Activated naive CD4-positive, alpha-beta T cell treated with anti-CD3 and anti-CD28 coated beads, Interleukin-2, amount 50 U/mL, for 24 hours (primary cell): ENCODE measurements at regions not wholly inside any gene's neighbourhood (a gene's known extent, or its start where the extent isn't known, plus 50 kb on each side); places are given as distances from the start of the nearest gene placed in this dataset.

Experiments
- H3K27ac Mint-ChIP-seq: one replicate; pipeline ENCODE4 v1.8.0; 2021; ENCODE audit warnings: mild to moderate bottlenecking, mixed read lengths
- H3K27me3 Mint-ChIP-seq: one replicate; pipeline ENCODE4 v1.8.0; 2021; ENCODE audit warnings: mixed read lengths
- H3K36me3 Mint-ChIP-seq: one replicate; pipeline ENCODE4 v1.8.0; 2021; ENCODE audit warnings: mixed read lengths
- H3K4me1 Mint-ChIP-seq: one replicate; pipeline ENCODE4 v1.8.0; 2021; ENCODE audit warnings: mixed read lengths
- H3K4me3 Mint-ChIP-seq: one replicate; pipeline ENCODE4 v1.8.0; 2021; ENCODE audit warnings: mild to moderate bottlenecking, mixed read lengths
- H3K9me3 Mint-ChIP-seq: one replicate; pipeline ENCODE4 v1.8.0; 2021; ENCODE audit warnings: mixed read lengths

DNA sequence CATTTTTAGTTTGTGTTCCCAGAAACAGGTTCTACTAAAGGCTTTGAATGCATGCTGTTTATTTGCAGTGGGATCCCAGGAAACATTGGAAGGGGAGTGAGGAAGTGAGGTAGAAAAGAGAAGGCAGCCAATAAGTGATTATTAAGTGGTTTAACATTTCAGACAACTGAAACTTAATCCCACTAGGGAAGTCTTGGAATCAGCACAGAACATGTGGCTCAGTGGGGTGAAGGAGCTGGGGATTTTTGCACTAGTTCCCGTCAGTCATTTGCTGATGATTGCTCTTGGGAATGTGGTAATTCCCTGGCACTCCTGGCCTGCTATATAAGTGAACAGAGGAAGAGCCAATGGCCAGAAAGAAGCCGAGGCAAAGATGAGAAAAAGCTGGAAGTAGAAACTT is 1053.0 kb upstream of the IGFBP7 start:
- Mint-ChIP-seq H3K4me3 (no peak overlapping the region), H3K27me3 (no peaks in the 10 kb centered on the region), H3K27ac (no peak overlapping the region), H3K36me3 (no peaks in the 10 kb centered on the region), H3K4me1 (no peaks in the 10 kb centered on the region), H3K9me3 (no peaks in the 10 kb centered on the region)

DNA sequence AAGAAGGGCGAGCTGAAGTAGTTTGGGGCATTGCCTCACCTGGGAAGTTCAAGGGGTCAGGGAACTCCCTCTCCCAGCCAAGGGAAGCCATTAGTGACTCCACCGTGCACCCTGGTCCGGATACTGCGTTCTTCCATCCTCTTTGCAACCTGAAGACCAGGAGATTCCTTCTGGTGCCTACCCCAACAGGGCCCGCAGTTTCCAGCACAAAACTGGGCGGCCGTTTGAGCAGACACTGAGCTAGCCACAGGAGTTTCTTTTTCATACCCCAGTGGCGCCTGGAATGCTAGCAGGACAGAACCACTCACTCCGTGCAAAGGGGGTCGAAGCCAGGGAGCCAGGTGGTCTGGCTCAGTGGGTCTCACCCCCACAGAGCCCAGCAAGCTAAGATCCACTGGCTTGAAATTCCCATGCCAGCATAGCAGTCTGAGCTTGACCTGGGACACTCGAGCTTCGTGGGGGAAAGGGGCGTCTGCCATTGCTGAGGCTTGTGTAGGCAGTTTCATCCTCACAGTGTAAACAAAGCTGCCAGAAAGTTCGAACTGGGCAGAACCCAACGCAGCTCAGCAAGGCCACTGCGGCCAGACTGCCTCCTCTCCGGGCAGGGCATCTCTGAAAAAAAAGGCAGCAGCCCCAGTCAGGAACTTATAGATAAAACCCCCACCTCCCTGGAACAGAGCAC is 1039.4 kb upstream of the IGFBP7 start:
- Mint-ChIP-seq H3K4me3 (no peak overlapping the region), H3K4me1 (no peaks in the 10 kb centered on the region), H3K27me3 (no peaks in the 10 kb centered on the region), H3K36me3 (no peaks in the 10 kb centered on the region), H3K27ac (no peak overlapping the region), H3K9me3 (peaks cover 7% of the 10 kb centered on the region)

DNA sequence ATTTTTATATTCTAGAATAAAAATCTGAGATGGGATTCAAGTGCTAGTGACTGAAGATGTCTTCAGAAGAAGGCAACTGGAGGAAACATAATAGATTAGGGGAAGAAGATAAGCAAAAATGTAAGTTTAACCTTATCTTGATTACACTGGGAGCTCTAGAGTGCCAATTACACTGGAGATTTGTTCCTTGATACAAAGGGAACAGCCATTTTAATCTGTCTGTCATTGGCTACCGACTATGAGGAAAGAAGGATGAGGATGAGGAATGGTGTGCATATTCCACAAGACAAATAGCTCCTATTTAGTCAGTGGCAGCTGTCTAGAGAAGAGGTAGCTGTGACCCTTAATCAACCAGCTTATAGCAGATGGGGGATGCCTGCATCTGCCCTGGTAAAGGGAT is 1034.5 kb upstream of the IGFBP7 start:
- H3K9me3 Mint-ChIP-seq: no peaks in the 10 kb centered on the region
- no peak overlapping the region for H3K4me3 Mint-ChIP-seq
- H3K36me3 Mint-ChIP-seq: no peaks in the 10 kb centered on the region
- no peak overlapping the region for H3K27ac Mint-ChIP-seq
- H3K4me1 Mint-ChIP-seq: no peaks in the 10 kb centered on the region
- no peaks in the 10 kb centered on the region for H3K27me3 Mint-ChIP-seq

DNA sequence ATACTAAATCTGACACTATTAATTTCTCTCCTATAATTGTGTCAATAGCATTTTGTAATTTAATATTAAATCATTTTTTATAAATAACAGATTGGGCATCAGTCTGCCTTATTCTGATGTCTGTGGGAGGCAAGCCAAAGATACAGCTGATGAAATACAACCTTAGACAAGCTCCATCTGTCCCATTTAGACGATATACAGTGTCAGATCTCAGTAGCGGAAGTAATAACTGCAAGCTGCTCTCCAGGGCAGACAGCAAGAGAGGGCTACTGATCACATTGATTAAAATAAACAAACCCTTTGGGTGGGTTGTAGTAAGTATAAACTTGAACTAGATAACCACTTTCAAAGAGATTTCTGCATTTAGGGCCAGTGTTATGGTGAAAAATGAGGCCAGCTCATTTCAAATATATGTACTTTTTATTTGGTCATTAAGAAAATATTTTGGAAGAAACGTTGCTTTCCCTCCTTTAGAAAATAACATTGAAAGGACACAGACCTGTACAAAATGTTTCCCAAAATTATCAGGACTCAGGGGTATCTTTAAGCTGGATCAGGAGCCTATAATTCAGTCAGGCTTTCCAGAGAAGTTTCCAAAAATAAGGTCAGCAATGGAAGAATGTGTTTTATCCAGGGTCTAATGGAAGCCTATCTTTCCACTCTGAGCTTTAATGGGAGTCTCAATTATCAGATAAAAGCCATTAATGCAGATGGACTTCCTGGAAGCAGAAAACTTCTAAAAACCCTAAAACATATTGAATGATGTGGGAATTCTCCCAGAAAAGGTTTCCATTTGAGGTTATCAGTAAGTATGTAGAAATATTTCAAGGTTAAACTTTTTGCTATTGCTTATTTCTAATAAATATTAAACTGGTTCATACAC is 1028.8 kb upstream of the IGFBP7 start:
- no peak overlapping the region for H3K27ac Mint-ChIP-seq
- peaks cover 7% of the 10 kb centered on the region for H3K9me3 Mint-ChIP-seq
- no peaks in the 10 kb centered on the region for H3K36me3 Mint-ChIP-seq
- H3K4me3 Mint-ChIP-seq: no peak overlapping the region
- H3K27me3 Mint-ChIP-seq: no peaks in the 10 kb centered on the region
- H3K4me1 Mint-ChIP-seq: no peaks in the 10 kb centered on the region

DNA sequence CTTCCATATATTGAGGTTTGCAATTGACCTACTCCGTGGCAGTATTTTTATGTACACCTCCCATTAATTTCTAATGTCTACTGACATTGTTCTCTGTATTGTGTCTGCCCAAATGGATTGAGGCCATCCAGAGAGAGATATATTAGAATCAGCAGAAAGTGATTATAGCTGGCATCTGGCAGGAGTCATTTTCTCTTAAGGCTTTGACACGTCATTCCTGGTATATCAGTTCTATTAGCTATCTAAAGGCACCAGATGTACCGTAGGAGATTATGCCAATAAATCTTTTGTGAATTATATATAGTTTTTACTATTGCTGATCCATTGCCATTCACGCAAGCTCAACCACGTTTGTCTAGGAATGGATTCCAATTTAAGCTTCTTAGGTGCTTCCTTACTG is 1026.4 kb upstream of the IGFBP7 start:
- Mint-ChIP-seq H3K27me3 (no peaks in the 10 kb centered on the region), H3K4me3 (no peak overlapping the region), H3K9me3 (peaks cover 10% of the 10 kb centered on the region), H3K27ac (no peak overlapping the region), H3K36me3 (no peaks in the 10 kb centered on the region), H3K4me1 (no peaks in the 10 kb centered on the region)

DNA sequence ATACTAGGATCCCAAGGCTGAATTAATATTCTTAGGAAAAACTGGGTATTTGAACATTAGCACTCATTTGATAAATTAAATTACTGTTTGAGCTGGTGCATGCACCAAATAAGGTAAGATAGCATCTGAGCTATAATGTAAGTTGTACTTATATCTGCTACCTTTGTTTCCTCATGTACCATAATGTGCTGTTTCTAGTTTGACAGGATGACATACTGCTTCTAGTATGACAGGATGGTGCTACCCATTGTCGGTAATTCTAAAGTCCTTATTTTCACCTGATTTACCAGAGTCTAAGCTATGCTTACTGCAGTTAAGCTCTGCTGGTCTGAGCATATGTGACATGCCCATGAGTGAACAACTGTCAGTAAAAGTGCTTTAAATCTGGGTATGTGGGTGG is 1017.5 kb upstream of the IGFBP7 start:
- Mint-ChIP-seq H3K27ac (no peak overlapping the region), H3K27me3 (no peaks in the 10 kb centered on the region), H3K4me3 (no peak overlapping the region), H3K9me3 (peaks cover 8% of the 10 kb centered on the region), H3K36me3 (no peaks in the 10 kb centered on the region), H3K4me1 (no peaks in the 10 kb centered on the region)

DNA sequence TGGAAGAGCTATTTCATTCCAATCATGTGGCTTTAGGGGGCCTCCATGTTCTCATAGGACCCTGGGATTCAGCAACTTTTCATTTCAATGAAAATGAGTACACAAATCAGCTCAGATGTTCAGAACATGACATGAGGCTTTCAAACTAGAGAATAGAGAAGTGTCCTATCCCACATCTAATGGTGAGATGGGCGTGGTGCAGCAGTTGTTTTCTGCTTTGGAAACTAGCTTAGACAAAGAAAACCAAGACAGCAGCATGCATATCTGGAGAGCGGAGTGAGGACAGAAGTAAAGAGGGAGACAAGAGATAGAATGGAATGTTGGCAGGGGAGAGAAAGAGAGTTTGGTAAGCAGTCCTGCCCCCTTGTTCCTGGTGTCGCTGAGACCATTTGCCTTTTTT is 1009.1 kb upstream of the IGFBP7 start:
- Mint-ChIP-seq H3K4me1 (no peaks in the 10 kb centered on the region), H3K9me3 (peaks cover 14% of the 10 kb centered on the region), H3K27ac (no peak overlapping the region), H3K4me3 (no peak overlapping the region), H3K36me3 (no peaks in the 10 kb centered on the region), H3K27me3 (no peaks in the 10 kb centered on the region)

DNA sequence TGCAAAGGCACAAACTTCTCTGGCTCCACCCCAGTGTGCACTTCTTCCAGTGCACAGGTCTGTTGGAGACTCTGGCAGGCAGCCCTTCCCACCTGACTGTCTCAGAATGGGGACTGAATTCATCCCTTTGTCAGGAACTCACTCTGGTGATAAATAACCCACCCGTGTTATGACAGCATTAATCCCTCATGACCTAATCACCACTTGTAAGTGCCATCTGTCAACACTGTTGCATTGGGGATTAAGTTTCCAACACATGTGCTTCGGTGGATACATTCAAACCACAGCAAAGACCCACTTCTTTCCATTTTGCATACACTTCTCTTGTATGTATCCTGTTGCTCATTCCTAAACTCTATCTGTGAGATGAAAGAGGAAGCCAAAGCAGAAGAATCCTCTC is 1002.9 kb upstream of the IGFBP7 start:
- no peak overlapping the region for H3K4me3 Mint-ChIP-seq
- H3K27me3 Mint-ChIP-seq: no peaks in the 10 kb centered on the region

DNA sequence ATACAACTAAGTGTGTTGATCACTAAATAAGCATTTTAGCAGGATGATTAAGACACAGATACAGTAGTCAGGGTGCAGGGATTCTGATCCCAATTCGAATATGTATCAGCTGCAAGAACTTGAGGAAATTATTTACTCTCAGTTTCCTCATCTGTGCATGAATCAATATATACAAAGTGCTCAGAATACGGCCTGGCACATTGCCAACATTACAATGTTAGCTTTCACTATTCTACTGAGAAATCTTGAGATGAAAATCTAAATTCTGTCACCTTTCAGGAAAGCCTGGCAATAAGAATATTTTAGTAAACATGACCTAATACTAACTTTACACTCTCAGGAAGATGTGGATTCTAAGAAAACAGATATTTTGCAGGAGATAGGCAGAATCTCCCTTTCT is 1001.6 kb upstream of the IGFBP7 start:
- H3K4me3 Mint-ChIP-seq: no peak overlapping the region

More for the DNA sequence above, 1002.9 kb upstream of the IGFBP7 start:
- peaks cover 4% of the 10 kb centered on the region for H3K9me3 Mint-ChIP-seq
- H3K36me3 Mint-ChIP-seq: no peaks in the 10 kb centered on the region
- H3K4me1 Mint-ChIP-seq: no peaks in the 10 kb centered on the region
- no peak overlapping the region for H3K27ac Mint-ChIP-seq

DNA sequence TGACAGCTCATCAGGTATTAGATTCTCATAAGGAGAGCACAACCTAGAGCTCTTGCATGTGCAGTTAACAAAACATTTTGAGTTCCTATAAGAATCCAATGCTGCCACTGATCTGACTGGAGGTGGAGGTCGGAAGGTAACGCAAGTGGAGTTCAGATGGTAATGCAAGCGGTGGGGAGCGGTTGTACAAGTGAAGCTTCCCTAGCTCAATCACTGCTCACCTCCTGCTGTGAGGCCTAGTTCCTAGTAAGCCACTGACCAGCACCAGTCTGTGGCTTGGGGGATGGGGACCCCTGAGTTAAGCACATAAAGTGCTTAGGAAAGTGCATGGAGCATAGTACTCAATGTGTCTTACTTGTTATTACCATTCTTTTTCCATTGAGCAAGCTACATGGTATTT is 983.2 kb upstream of the IGFBP7 start:
- H3K4me3 Mint-ChIP-seq: no peak overlapping the region
- H3K36me3 Mint-ChIP-seq: no peaks in the 10 kb centered on the region
- no peaks in the 10 kb centered on the region for H3K27me3 Mint-ChIP-seq
- no peaks in the 10 kb centered on the region for H3K4me1 Mint-ChIP-seq
- H3K27ac Mint-ChIP-seq: no peak overlapping the region
- peaks cover 4% of the 10 kb centered on the region for H3K9me3 Mint-ChIP-seq

More for the DNA sequence above, 1001.6 kb upstream of the IGFBP7 start:
- Mint-ChIP-seq H3K27me3 (no peaks in the 10 kb centered on the region), H3K4me1 (no peaks in the 10 kb centered on the region), H3K27ac (no peak overlapping the region), H3K9me3 (no peaks in the 10 kb centered on the region), H3K36me3 (no peaks in the 10 kb centered on the region)

DNA sequence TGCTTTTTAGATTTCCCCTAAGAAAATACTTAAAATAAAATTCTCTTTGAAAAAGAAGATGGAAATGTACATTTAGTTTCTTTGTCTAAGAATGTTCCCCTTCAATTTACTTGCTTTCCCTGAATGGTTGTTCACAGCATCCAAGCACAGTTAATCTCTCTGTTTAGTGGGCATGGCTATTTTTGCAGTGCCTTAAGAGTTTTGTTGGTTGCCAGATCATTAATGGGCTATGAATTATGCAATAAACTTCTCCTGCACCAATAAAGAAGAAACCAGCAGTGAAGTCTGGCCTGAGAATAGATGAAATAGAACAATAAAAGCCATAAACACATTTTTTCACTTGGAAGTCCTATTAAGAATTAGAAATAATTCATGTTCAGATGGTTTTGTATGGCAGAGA is 980.4 kb upstream of the IGFBP7 start:
- peaks cover 5% of the 10 kb centered on the region for H3K9me3 Mint-ChIP-seq
- H3K27ac Mint-ChIP-seq: no peak overlapping the region
- H3K36me3 Mint-ChIP-seq: no peaks in the 10 kb centered on the region
- H3K4me3 Mint-ChIP-seq: no peak overlapping the region
- H3K4me1 Mint-ChIP-seq: no peaks in the 10 kb centered on the region
- no peaks in the 10 kb centered on the region for H3K27me3 Mint-ChIP-seq

DNA sequence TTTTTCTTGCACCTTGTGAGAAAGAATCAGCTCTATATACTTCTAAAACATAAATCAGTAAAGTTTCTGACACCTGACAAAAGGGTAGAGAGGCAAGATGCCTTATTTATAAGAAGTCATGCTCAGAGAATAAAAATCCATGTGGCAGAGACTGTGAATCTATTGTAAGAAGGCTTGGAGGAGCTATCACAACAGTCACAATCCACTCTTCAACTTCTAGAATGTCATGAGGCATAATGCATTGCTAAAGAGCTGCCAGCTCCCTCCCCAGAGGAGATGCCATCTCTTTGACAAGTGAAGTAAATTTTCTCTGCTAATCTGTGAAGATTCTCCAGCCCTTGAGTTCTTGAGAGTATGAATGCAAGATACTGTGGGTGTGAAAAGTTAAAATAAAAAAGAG is 971.2 kb upstream of the IGFBP7 start:
- Mint-ChIP-seq H3K4me1 (no peaks in the 10 kb centered on the region), H3K9me3 (peaks cover 17% of the 10 kb centered on the region), H3K36me3 (no peaks in the 10 kb centered on the region), H3K27me3 (no peaks in the 10 kb centered on the region), H3K27ac (no peak overlapping the region), H3K4me3 (no peak overlapping the region)

DNA sequence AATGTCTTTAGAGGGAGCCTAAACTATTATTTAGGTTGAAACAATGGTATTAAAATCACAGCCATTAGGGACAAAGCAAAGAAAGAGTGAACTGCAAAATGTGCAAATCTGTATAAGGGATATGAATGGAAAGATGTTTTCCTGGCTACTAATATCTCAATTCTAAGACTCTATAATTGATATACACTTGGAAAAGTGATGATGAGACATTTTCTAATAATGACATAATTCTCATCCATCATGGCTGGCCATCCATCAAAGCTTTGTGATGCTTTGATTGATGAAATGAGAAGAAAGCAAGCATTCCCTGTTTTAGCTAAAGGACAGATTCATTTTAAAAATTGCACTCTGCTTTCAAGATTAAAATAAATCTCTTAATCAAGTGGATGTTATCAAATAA is 965.5 kb upstream of the IGFBP7 start:
- Mint-ChIP-seq H3K4me3 (no peak overlapping the region), H3K27me3 (no peaks in the 10 kb centered on the region), H3K4me1 (no peaks in the 10 kb centered on the region), H3K9me3 (peaks cover 18% of the 10 kb centered on the region), H3K27ac (no peak overlapping the region), H3K36me3 (no peaks in the 10 kb centered on the region)

DNA sequence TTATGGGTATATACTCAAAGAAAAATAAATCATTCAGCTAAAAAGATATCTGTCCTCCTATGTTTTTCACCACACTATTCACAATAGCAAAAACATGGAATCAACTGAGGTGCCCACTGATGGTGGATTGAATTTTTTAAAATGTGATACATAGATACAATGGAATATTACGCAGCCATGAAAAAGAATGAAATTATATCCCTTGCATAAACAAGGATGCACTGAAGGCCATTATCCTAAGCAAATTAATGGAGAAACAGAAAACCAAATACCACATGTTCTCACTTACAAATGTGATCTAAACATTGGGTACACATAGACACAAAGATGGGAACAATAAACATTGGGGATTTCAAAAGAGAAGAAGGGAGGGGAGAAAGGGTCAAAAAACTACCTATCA is 964.2 kb upstream of the IGFBP7 start:
- no peak overlapping the region for H3K27ac Mint-ChIP-seq
- H3K4me1 Mint-ChIP-seq: no peaks in the 10 kb centered on the region
- no peaks in the 10 kb centered on the region for H3K36me3 Mint-ChIP-seq
- peaks cover 14% of the 10 kb centered on the region for H3K9me3 Mint-ChIP-seq
- no peak overlapping the region for H3K4me3 Mint-ChIP-seq
- H3K27me3 Mint-ChIP-seq: no peaks in the 10 kb centered on the region

DNA sequence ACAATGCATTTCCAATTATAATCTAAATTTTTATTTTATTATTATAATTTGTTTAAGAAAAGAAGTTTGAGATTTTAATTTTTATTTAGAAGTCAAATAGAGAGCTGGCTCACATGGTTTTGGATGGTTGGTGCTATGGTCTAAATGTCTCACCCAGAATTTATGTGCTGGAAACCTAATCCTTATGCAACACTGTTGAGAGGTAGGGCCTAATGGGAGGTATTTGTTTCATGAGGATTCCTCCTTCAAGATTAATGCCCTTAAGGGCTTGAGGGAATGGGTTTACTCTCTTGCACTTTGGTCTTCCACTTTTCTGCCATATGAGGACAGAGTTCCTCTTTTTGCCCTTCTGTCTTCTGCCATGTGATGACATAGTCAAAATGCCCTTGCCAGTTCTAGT is 960.5 kb upstream of the IGFBP7 start:
- H3K9me3 Mint-ChIP-seq: peaks cover 9% of the 10 kb centered on the region
- H3K36me3 Mint-ChIP-seq: no peaks in the 10 kb centered on the region
- H3K4me1 Mint-ChIP-seq: no peaks in the 10 kb centered on the region
- H3K27me3 Mint-ChIP-seq: no peaks in the 10 kb centered on the region
- no peak overlapping the region for H3K27ac Mint-ChIP-seq
- no peak overlapping the region for H3K4me3 Mint-ChIP-seq

DNA sequence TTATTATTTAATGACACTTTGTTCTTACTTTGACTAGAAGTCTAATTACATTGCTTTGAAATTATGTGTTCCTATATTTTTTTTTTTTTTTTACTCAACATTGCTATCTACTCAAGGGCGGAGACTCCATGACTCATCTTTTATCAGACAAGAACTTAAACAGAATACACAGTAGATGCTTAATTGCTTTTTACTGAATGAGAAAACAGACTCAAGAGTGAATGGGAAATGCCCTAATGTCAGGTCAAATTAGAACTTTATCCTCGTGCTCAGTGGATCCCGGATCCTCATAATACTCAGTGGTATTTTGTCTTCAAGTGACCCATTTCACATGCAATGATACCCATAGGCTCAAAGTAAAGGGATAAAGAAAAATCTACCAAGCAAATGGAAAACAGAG is 954.5 kb upstream of the IGFBP7 start:
- Mint-ChIP-seq H3K36me3 (no peaks in the 10 kb centered on the region), H3K4me1 (no peaks in the 10 kb centered on the region), H3K27ac (no peak overlapping the region), H3K4me3 (no peak overlapping the region), H3K9me3 (no peaks in the 10 kb centered on the region), H3K27me3 (no peaks in the 10 kb centered on the region)
